H1 (cell line): ENCODE measurements at regions not wholly inside any gene's neighbourhood (a gene's known extent, or its start where the extent isn't known, plus 50 kb on each side); places are given as distances from the start of the nearest gene placed in this dataset.
A peak's percentile ranks its signal among the peaks of the same experiment; 100 is the strongest.

Experiments
- CTCF ChIA-PET: fragments of 300-600 bp; sonication (Branson Sonifier 250); formaldehyde crosslinking; loops from one replicate; lab custom pipeline; 2021; ENCODE audit not compliant: partially characterized antibody; lab: Charles Lee
- POLR2A ChIA-PET: fragments of 300-600 bp; sonication (Branson Sonifier 250); formaldehyde crosslinking; loops from one replicate; lab custom pipeline; 2021; ENCODE audit warnings: inconsistent platforms; ENCODE audit not compliant: partially characterized antibody; lab: Charles Lee
- DNase-seq, 2 experiments: peaks; one replicate each; pipeline versions ENCODE4 v3.0.0 to v3.0.0-alpha.2; 2010 to 2022; ENCODE audit warnings: low spot score in 2 of 2, low read depth in 1 of 2, mixed read lengths in 1 of 2
- FAIRE-seq: peaks from 2 replicates; lab custom pipeline; 2011; peaks lifted over from hg19 to GRCh38; lab: Jason Lieb, UNC
- H2AFZ ChIP-seq: 2 replicates; pipeline ENCODE4 v1.8.1; 2012; ENCODE audit warnings: low read length, inconsistent platforms
- H2AK5ac ChIP-seq: 2 replicates; pipeline ENCODE4 v1.6.1; 2013; ENCODE audit warnings: low read depth, low read length
- H2BK120ac ChIP-seq: replicated peaks from 2 replicates; pipeline ENCODE3; 2013; ENCODE audit warnings: low read depth, low read length, inconsistent platforms
- H2BK12ac ChIP-seq: 2 replicates; pipeline ENCODE4 v1.6.1; 2013; ENCODE audit warnings: low read depth, low read length
- H2BK15ac ChIP-seq: 2 replicates; pipeline ENCODE4 v1.6.1; 2013; ENCODE audit warnings: low read length
- H2BK20ac ChIP-seq: 2 replicates; pipeline ENCODE4 v1.6.1; 2013; ENCODE audit warnings: low read length
- H2BK5ac ChIP-seq: 2 replicates; pipeline ENCODE4 v1.6.1; 2013; ENCODE audit warnings: low read depth, low read length
- H3K14ac ChIP-seq: 2 replicates; pipeline ENCODE4 v1.6.1; 2013; ENCODE audit warnings: inconsistent platforms; ENCODE audit not compliant: insufficient read length
- H3K18ac ChIP-seq: 2 replicates; pipeline ENCODE4 v1.6.1; 2013; ENCODE audit warnings: low read length; ENCODE audit errors: extremely low read depth
- H3K23ac ChIP-seq: 2 replicates; pipeline ENCODE4 v1.6.1; 2013; ENCODE audit warnings: inconsistent platforms; ENCODE audit not compliant: insufficient read length
- H3K23me2 ChIP-seq: 2 replicates; pipeline ENCODE4 v1.6.1; 2013; ENCODE audit warnings: low read depth, low read length
- H3K27ac ChIP-seq: 2 replicates; pipeline ENCODE4 v1.6.1; 2011; ENCODE audit warnings: low read depth, low read length, inconsistent platforms
- H3K27me3 ChIP-seq, 4 experiments: replicated peaks in 1 of 4; 1 replicate in 1 of 4; 2 replicates in 3 of 4; pipeline versions ENCODE4 v1.6.1 to v1.8.1; 2011 to 2013; ENCODE audit warnings: low read length in 3 of 4, mild to moderate bottlenecking in 3 of 4, inconsistent platforms in 2 of 4, mixed read lengths in 2 of 4, moderate library complexity in 1 of 4; ENCODE audit not compliant: control insufficient read depth in 3 of 4, insufficient read depth in 3 of 4; ENCODE audit errors: extremely low read depth in 1 of 4
- H3K36me3 ChIP-seq, 4 experiments: 2 replicates each; pipeline versions ENCODE4 v1.6.1 to v1.8.1; 2011 to 2013; ENCODE audit warnings: mild to moderate bottlenecking in 4 of 4, low read length in 3 of 4, moderate library complexity in 2 of 4, control low read depth in 1 of 4, inconsistent platforms in 1 of 4; ENCODE audit not compliant: insufficient read depth in 4 of 4, control insufficient read depth in 2 of 4
- H3K4ac ChIP-seq: replicated peaks from 2 replicates; pipeline ENCODE3; 2013; ENCODE audit warnings: low read length, low read depth, mixed read lengths, inconsistent platforms; ENCODE audit not compliant: insufficient read length
- H3K4me1 ChIP-seq, 4 experiments: replicated peaks in 1 of 4; 1 replicate in 1 of 4; 2 replicates in 3 of 4; pipeline versions ENCODE4 v1.6.1 to v1.8.1; 2011 to 2013; ENCODE audit warnings: low read length in 3 of 4, inconsistent platforms in 2 of 4, mixed read lengths in 1 of 4; ENCODE audit not compliant: insufficient read depth in 4 of 4, control insufficient read depth in 3 of 4
- H3K4me2 ChIP-seq, 2 experiments: 2 replicates each; pipeline versions ENCODE4 v1.6.1 to v1.8.1; 2011 to 2013; ENCODE audit warnings: low read depth in 2 of 2, low read length in 2 of 2, control low read depth in 1 of 2, inconsistent platforms in 1 of 2, mild to moderate bottlenecking in 1 of 2; ENCODE audit not compliant: insufficient read depth in 1 of 2
- H3K4me3 ChIP-seq, 4 experiments: fragments of 200-600, 300-600 bp in 1 of 4; sonication (generic), shearing (Covaris generic), sonication (Bioruptor Twin) in 1 of 4; 2 replicates each; pipeline versions ENCODE4 v1.5.1 to v1.8.1; 2011 to 2016; ENCODE audit warnings: low read length in 4 of 4, low read depth in 3 of 4, control low read depth in 2 of 4, inconsistent platforms in 2 of 4, mild to moderate bottlenecking in 2 of 4, mixed read lengths in 1 of 4, moderate library complexity in 1 of 4; ENCODE audit not compliant: insufficient read depth in 2 of 4; ENCODE audit errors: extremely low read depth in 1 of 4
- H3K56ac ChIP-seq: replicated peaks from 2 replicates; pipeline ENCODE3; 2013; ENCODE audit warnings: low read depth, mild to moderate bottlenecking, mixed read lengths, low read length, inconsistent platforms; ENCODE audit not compliant: insufficient read length
- H3K79me1 ChIP-seq: 2 replicates; pipeline ENCODE4 v1.6.1; 2013; ENCODE audit warnings: low read depth, low read length, control low read depth
- H3K79me2 ChIP-seq, 2 experiments: 2 replicates each; pipeline versions ENCODE4 v1.6.1 to v1.8.1; 2012 to 2013; ENCODE audit warnings: low read length in 2 of 2, mild to moderate bottlenecking in 2 of 2, inconsistent platforms in 1 of 2; ENCODE audit not compliant: insufficient read depth in 2 of 2, control insufficient read depth in 1 of 2
- H3K9ac ChIP-seq, 4 experiments: replicated peaks in 1 of 4; 1 replicate in 1 of 4; 2 replicates in 3 of 4; pipeline versions ENCODE4 v1.6.1 to v1.8.1; 2011 to 2013; ENCODE audit warnings: low read depth in 3 of 4, low read length in 3 of 4, control low read depth in 2 of 4, mild to moderate bottlenecking in 2 of 4, moderate library complexity in 2 of 4, inconsistent platforms in 1 of 4; ENCODE audit errors: extremely low read depth in 1 of 4
- H3K9me3 ChIP-seq, 2 experiments: 2 replicates each; pipeline versions ENCODE4 v1.6.1 to v1.8.1; 2012 to 2013; ENCODE audit warnings: mild to moderate bottlenecking in 2 of 2, moderate library complexity in 2 of 2, control low read depth in 1 of 2, inconsistent platforms in 1 of 2, low read depth in 1 of 2, low read length in 1 of 2, mixed read lengths in 1 of 2; ENCODE audit not compliant: insufficient read depth in 2 of 2
- H4K20me1 ChIP-seq, 2 experiments: replicated peaks in 1 of 2; 2 replicates each; pipeline versions ENCODE3 to v1.8.1; 2011 to 2013; ENCODE audit warnings: inconsistent platforms in 2 of 2, low read length in 2 of 2, mild to moderate bottlenecking in 1 of 2; ENCODE audit not compliant: insufficient read depth in 2 of 2, control insufficient read depth in 1 of 2
- H4K5ac ChIP-seq: 2 replicates; pipeline ENCODE4 v1.6.1; 2013; ENCODE audit warnings: low read length, low read depth, mixed read lengths, inconsistent platforms; ENCODE audit not compliant: insufficient read length
- H4K8ac ChIP-seq: 2 replicates; pipeline ENCODE4 v1.8.0; 2013; ENCODE audit warnings: mild to moderate bottlenecking, moderate library complexity, low read length, inconsistent platforms; ENCODE audit not compliant: insufficient read depth; ENCODE audit errors: extremely low read depth
- H4K91ac ChIP-seq: replicated peaks from 2 replicates; pipeline ENCODE3; 2013; ENCODE audit warnings: low read length, mixed read lengths, inconsistent platforms; ENCODE audit not compliant: insufficient read length
- ASH2L ChIP-seq: fragments of 200-600, 300-600 bp; sonication (generic); IDR thresholded peaks from one replicate; pipeline ENCODE4 v1.7.1; 2017; ENCODE audit warnings: low read length
- BACH1 ChIP-seq: IDR thresholded peaks from 2 replicates; pipeline ENCODE4 v1.6.1; 2012; ENCODE audit warnings: low read length, improper control_type of control experiment
- BCL11A ChIP-seq, 2 experiments: IDR thresholded peaks; one replicate each; pipeline ENCODE4 v1.6.1; 2011; ENCODE audit warnings: low read depth in 2 of 2, low read length in 2 of 2, mild to moderate bottlenecking in 2 of 2
- CBX5 ChIP-seq: fragments of 300-800, 300-1000 bp; sonication (generic); IDR thresholded peaks from 2 replicates; pipeline ENCODE4 v1.7.1; 2016; ENCODE audit warnings: antibody characterized with exemption, low read length, low read depth
- CTCF ChIP-seq, 3 experiments: IDR thresholded peaks; 1 replicate in 2 of 3; 2 replicates in 1 of 3; pipeline versions ENCODE4 v1.5.1 to v1.6.1; 2011; ENCODE audit warnings: low read length in 3 of 3, mild to moderate bottlenecking in 3 of 3, inconsistent platforms in 2 of 3, low read depth in 1 of 3, moderate library complexity in 1 of 3; ENCODE audit not compliant: insufficient read depth in 1 of 3; ENCODE audit errors: control extremely low read depth in 1 of 3
- JUND ChIP-seq: IDR thresholded peaks from 2 replicates; pipeline ENCODE4 v1.6.1; 2011; ENCODE audit warnings: mild to moderate bottlenecking, improper control_type of control experiment, low read length
- MAFK ChIP-seq: IDR thresholded peaks from 2 replicates; pipeline ENCODE4 v1.6.1; 2012; ENCODE audit warnings: low read depth, mild to moderate bottlenecking, improper control_type of control experiment, low read length
- RAD21 ChIP-seq, 2 experiments: IDR thresholded peaks in 1 of 2; conservative IDR thresholded peaks in 1 of 2; 2 replicates each; pipeline ENCODE4 v1.6.1; 2011; ENCODE audit warnings: low read depth in 2 of 2, low read length in 2 of 2, improper control_type of control experiment in 1 of 2, inconsistent platforms in 1 of 2, mild to moderate bottlenecking in 1 of 2, moderate library complexity in 1 of 2
- RBBP5 ChIP-seq: IDR thresholded peaks from 2 replicates; pipeline ENCODE4 v1.7.1; 2012; ENCODE audit warnings: low read depth, mild to moderate bottlenecking, inconsistent platforms, low read length, moderate library complexity, borderline replicate concordance
- SAP30 ChIP-seq: fragments of 300-600 bp; sonication (generic); IDR thresholded peaks from 2 replicates; pipeline ENCODE4 v1.7.1; 2012; ENCODE audit warnings: low read length, moderate library complexity, mild to moderate bottlenecking, inconsistent platforms; ENCODE audit not compliant: insufficient read depth, insufficient replicate concordance
- SIRT6 ChIP-seq: IDR thresholded peaks from one replicate; pipeline ENCODE4 v1.7.1; 2012; ENCODE audit warnings: low read length, inconsistent platforms
- SP1 ChIP-seq: IDR thresholded peaks from 2 replicates; pipeline ENCODE4 v1.6.1; 2011; ENCODE audit warnings: low read depth, low read length
- YY1 ChIP-seq: IDR thresholded peaks from 2 replicates; pipeline ENCODE4 v1.6.1; 2011; ENCODE audit warnings: low read depth, mild to moderate bottlenecking, low read length
- WGBS, 2 experiments: shearing (Covaris generic) in 1 of 2; methylation state at CpG; one replicate each; pipeline versions ENCODE4 v1.1.6 to v1.1.7; 2013 to 2015; ENCODE audit warnings: low lambda C conversion rate in 2 of 2, mixed read lengths in 2 of 2, inconsistent platforms in 1 of 2, low coverage in 1 of 2, missing lambda C conversion rate in 1 of 2; ENCODE audit not compliant: insufficient replicate concordance in 2 of 2, insufficient coverage in 1 of 2, insufficient read length in 1 of 2; ENCODE audit errors: extremely low coverage in 1 of 2, missing lambda C conversion rate in 1 of 2; 5-methylcytosine and 5-hydroxymethylcytosine counted together

GRCh38 chr14:34012369-34012768, 61.5 kb upstream of the EGLN3 start:
- POLR2A ChIA-PET = no interaction called here
- Histone ChIP-seq H3K79me2 (no peaks in the 10 kb centered on the region), H4K8ac (no peak overlapping the region), H2AFZ (no peak overlapping the region), H3K36me3 (no peaks in the 10 kb centered on the region), H3K9ac (no peak overlapping the region), H3K79me1 (no peaks in the 10 kb centered on the region), H2BK120ac (no peak overlapping the region), H3K14ac (no peak overlapping the region), H2AK5ac (no peak overlapping the region), H2BK15ac (no peak overlapping the region), H3K4ac (no peak overlapping the region), H3K4me1 (peaks cover 0 to 8% (median 0%) of the 10 kb centered on the region in 4 experiments; a peak in 1 of 7 replicates), H3K4me3 (no peak overlapping the region), H2BK12ac (peak overlapping the region; percentile 75; the same call in 1 of the 2 replicates), H3K23me2 (no peaks in the 10 kb centered on the region), H2BK20ac (no peak overlapping the region), H3K4me2 (no peak overlapping the region), H4K91ac (no peak overlapping the region), H3K18ac (no peak overlapping the region), H4K20me1 (no peaks in the 10 kb centered on the region), H3K9me3 (no peaks in the 10 kb centered on the region), H4K5ac (no peak overlapping the region), H3K27ac (no peak overlapping the region), H3K27me3 (no peaks in the 10 kb centered on the region), H3K23ac (no peak overlapping the region), H2BK5ac (no peak overlapping the region), H3K56ac (no peak overlapping the region)
- 85% methylated on average over 6 of the region's 6 CpGs; no CpG with 5 or more reads in 1 of the 2 experiments for WGBS, 2 experiments
- CTCF ChIA-PET = interaction anchor here (1.2 kb wide), 1 partner anchor 48 kb away, joined by 3 read pairs; no protein-coding TSS in a partner anchor
- FAIRE-seq (no peak), DNase-seq (no peak)
- TF ChIP-seq CTCF (IDR thresholded peaks at IDR 0.05; ENCODE audit: control extremely low read depth in 1 of 3, insufficient read depth in 1 of 3, low read depth in 1 of 3, low read length in 3 of 3) (no peak), YY1 (no peak), CBX5 (no peak), SAP30 (no peak), JUND (no peak), BCL11A (IDR thresholded peaks at IDR 0.05; ENCODE audit: low read depth in 2 of 2, low read length in 2 of 2) (no peak), ASH2L (no peak), RAD21 (IDR thresholded peaks at IDR 0.05 in 1 of 2, conservative IDR thresholded peaks at IDR 0.05 in 1 of 2; ENCODE audit: low read depth in 2 of 2, low read length in 2 of 2) (no peak), RBBP5 (no peak), MAFK (no peak), SIRT6 (no peak), BACH1 (no peak), SP1 (no peak)
